ENCODE measurements at regions not wholly inside any gene's neighbourhood (a gene's known extent, or its start where the extent isn't known, plus 50 kb on each side); places are given as distances from the start of the nearest gene placed in this dataset.

- TF ChIP-seq, protein P1, sequence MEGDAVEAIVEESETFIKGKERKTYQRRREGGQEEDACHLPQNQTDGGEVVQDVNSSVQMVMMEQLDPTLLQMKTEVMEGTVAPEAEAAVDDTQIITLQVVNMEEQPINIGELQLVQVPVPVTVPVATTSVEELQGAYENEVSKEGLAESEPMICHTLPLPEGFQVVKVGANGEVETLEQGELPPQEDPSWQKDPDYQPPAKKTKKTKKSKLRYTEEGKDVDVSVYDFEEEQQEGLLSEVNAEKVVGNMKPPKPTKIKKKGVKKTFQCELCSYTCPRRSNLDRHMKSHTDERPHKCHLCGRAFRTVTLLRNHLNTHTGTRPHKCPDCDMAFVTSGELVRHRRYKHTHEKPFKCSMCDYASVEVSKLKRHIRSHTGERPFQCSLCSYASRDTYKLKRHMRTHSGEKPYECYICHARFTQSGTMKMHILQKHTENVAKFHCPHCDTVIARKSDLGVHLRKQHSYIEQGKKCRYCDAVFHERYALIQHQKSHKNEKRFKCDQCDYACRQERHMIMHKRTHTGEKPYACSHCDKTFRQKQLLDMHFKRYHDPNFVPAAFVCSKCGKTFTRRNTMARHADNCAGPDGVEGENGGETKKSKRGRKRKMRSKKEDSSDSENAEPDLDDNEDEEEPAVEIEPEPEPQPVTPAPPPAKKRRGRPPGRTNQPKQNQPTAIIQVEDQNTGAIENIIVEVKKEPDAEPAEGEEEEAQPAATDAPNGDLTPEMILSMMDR (IDR thresholded peaks at IDR 0.05; ENCODE audit: insufficient read depth, low read depth, low read length) = no peak
- no peak for TF ChIP-seq EZH2 (IDR thresholded peaks at IDR 0.05; ENCODE audit: insufficient read depth, low read length)
Measured at GRCh38 chr12:43208221-43208620, 343.8 kb downstream of the ADAMTS20 start.
